CD4-positive, alpha-beta T cell treated with Interleukin-12 subunit alpha and Interleukin-12 subunit beta, for 1 hour (primary cell): ENCODE measurements at regions not wholly inside any gene's neighbourhood (a gene's known extent, or its start where the extent isn't known, plus 50 kb on each side); places are given as distances from the start of the nearest gene placed in this dataset.
"Not testable (repeated sequence)": the region's sequence is repeated elsewhere in the genome, so short reads cannot be mapped to it uniquely, and the experiment has no call there.

ENCODE experiments used
- DNase-seq: peaks from one replicate; pipeline ENCODE4 v3.0.0-alpha.2; 2020

GRCh38 chr5:63089147-63089546 lies 510.5 kb downstream of the LRRC70 start:
- DNase-seq = no peak

DNA sequence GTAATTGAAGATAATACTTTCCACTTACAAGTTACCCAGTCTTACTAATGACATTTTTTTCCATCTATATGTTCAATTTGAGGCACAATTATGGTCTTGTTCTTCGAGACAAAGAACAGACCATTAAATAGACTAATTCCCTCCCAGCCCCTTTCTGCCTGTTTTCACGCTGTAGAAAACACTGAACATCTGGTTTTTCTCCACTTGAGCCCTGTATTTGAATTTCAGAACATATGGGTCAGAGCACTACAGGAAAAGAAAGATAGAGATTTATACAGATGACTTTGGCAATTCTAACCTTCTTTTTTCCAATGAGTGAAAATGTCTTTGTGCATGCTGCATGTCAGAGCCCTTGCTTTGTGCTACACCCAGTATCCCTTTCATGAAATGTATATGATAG lies 506.9 kb downstream of the LRRC70 start:
- DNase-seq = no peak

GRCh38 chr5:63083689-63084088 lies 505.1 kb downstream of the LRRC70 start:
- DNase-seq = not testable (repeated sequence)

DNA sequence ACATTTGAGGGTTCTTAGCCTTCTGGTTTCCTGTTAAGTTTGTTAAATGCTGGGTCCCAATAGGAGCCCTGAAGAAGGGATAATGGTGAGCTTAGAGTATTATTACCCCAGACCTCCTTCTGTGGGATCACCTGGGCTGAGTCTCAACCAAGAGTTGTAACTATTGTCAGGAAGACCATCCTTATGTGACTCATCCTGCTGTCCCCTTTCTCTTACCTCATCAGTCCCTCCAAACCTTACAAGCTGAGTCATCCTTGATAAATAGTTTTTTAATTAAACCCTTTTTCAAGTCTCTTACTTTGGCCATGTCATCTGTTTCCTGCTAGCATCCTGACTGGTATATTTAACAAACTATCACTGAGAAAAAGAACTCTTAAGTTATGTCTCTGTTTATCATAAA lies 502.8 kb downstream of the LRRC70 start:
- DNase-seq = no peak

DNA sequence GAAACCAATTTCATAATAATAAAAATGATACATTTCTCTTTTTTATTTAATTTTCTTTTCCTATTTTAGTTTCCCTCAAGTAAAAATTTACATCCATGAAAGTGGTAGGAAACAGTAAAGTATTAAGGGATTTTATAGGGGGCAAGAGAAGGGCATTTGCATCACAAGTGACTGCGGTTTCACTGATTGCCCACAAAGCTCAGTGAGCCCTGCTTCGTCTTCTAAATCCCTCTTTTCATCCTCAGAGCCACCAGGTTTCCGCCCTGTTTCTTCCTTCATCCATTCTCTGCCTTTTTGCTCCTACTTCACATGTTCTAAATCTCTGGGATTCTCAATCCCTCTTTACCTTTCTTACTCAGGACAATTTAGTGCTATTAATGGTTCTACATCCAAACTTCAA lies 491.4 kb downstream of the LRRC70 start:
- no peak for DNase-seq

DNA sequence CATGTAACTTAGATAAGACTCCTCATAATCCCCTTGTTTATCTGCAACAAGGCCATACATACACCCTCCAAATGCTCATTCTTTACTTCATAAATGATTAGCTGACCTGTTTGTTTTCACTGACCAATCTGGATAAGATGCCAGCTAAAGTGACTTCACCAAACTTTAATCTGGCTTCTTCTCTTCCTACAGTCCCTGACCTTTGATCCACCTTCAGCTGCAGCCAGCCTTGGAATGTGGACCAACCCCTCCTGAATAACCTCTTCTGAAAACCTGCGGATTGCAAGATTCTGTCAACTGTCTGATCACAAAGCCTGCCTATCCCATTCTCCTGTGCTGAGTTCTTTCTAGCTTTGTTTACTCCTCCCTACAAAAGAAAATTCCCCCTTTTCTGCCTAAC lies 476.8 kb downstream of the LRRC70 start:
- DNase-seq = no peak

- DNase-seq = no peak
These were observed 474.5 kb downstream of the LRRC70 start for GRCh38 chr5:63053019-63053638.

DNA sequence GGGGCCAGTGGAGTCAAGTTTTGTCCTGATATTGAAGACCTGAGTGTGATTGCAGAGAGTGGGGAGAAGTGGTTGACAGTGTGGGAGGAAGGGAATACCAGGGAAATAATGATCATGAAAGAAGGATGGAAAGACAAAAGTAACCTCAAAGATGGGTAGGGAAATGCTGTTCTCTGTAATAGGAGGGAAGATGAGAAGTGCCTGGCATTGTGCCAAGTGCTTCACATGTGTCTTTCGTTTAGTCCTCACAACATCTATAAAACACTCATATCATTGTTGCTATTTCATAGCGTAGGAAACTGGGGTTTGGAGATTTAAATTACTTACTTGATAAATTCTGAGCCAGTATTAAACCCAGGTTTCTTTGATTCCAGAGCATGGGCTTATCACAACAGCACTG lies 472.3 kb downstream of the LRRC70 start:
- no peak for DNase-seq

- DNase-seq = no peak
These were observed 471.3 kb downstream of the LRRC70 start for GRCh38 chr5:63049935-63050334.

- DNase-seq = no peak
These were observed 465.2 kb downstream of the LRRC70 start for GRCh38 chr5:63043792-63044191.

DNA sequence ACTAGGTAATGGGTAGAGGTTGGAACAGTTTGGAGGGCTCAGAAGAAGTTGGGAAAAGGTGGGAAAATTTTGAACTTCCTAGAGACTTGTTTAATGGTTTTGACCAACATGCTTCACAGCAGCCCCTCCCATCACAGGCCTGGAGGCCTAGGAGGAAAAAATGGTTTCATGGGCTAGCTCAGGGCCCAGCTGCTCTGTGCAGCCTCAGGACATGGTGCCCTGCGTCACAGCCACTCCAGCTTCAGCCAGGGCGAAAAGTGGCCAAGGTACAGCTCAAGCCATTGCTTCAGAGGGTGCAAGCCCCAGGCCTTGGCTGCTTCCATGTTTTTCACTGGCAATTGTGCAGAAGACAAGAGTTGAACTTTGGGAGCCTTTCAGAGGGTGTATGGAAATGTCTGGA lies 453.7 kb downstream of the LRRC70 start:
- DNase-seq = no peak

- no peak for DNase-seq
These were observed 451.3 kb downstream of the LRRC70 start for GRCh38 chr5:63029891-63030290.

DNA sequence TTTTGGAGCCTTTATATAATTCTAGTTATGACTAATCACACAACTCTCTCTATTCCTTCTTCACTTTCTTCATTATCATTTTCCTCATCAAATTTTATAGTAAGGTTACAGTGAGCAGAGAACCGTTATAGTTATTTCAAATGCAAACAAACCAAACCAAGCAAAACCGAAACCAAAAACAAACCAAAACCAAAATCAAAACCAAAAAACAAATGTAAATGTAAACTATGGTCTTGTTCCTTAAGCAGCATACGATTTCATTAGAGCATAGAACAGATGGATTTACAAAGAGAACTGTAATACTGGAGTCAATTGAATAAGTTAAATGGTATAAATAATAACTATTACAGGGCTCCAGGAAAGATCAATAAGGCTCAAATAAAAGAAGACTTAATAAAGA lies 447.1 kb downstream of the LRRC70 start:
- DNase-seq = no peak

GRCh38 chr5:63022403-63022802 lies 443.8 kb downstream of the LRRC70 start:
- DNase-seq = no peak

GRCh38 chr5:63011158-63011557 lies 432.5 kb downstream of the LRRC70 start:
- DNase-seq = no peak

- DNase-seq = no peak
These were observed 429.6 kb downstream of the LRRC70 start for GRCh38 chr5:63008195-63008594.

DNA sequence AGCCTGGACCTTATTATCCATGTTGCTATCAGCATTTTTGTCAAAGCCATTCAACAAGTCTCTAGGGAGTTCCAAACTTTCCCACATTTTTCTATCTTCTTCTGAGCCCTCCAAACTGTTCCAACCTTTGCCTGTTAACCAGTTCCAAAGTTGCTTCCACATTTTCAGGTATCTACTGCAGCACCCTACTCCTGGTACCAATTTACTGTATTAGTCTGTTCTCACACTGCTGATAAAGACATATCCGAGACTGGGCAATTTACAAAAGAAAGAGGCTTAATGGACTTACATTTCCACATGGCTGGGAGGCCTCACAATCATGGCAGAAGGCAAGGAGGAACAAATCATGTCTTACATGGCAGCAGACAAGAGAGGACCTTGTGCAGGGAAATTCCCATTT lies 416.2 kb downstream of the LRRC70 start:
- not testable (repeated sequence) for DNase-seq

GRCh38 chr5:62985749-62986148 lies 407.1 kb downstream of the LRRC70 start:
- DNase-seq = no peak

DNA sequence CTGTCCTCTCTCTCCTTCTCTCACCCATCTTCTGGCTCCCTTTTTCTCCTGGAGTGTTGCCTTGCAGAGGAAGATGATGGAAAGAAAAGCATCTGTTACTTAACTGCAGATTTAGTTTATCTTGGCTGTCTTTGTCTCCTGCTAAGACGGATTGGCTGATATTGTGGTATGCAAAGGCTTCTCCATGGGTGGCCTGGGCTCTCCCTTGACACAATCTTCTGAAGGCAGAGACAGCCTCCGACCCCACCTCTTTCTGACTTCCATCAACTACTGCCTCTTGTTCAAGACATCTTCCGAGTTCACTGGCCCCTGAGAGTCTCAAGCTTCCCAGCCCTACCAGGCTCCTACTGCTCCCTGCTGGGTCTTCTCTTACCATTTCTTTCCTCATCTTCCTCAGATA lies 403.7 kb downstream of the LRRC70 start:
- DNase-seq = no peak

- DNase-seq = no peak
These were observed 402.3 kb downstream of the LRRC70 start for GRCh38 chr5:62980884-62981283.

DNA sequence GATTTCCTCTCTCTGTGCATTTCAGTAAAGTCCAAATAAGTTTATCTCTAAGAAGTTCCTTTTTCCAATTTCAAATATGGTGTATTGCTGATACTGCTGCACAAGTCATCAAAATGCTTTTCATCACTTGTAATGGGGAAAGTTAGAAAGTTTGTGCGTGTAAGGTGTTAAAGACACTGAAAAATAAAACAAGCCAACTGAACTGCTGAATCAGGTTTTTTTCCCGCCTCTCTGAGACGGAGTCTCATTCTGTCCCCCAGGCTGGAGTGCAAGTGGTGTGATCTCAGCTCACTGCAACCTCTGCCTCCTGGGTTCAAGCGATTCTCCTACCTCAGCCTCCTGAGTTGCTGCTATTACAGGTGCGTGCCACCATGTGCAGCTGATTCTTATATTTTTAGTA lies 400.9 kb downstream of the LRRC70 start:
- DNase-seq = no peak

GRCh38 chr5:62977661-62978060 lies 399.0 kb downstream of the LRRC70 start:
- DNase-seq = no peak

DNA sequence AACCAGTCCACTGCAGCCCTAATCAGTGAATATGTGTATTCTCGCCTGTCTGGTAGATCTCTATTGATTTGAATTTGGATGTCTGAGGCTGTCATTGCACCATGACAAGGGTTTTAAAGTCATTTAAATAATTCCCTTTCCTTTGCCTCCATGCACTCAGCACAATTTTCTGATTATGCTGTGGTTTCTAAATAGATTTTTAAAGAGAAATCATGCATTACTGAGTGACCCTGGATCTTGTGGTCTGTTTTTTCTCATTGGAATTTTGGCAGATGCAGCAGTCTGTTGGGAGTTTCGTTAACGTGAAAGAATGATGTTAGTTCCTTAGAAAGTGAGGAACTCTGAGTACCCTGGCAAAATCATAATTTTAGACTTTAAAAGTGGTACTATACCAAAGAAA lies 396.0 kb downstream of the LRRC70 start:
- DNase-seq = no peak

DNA sequence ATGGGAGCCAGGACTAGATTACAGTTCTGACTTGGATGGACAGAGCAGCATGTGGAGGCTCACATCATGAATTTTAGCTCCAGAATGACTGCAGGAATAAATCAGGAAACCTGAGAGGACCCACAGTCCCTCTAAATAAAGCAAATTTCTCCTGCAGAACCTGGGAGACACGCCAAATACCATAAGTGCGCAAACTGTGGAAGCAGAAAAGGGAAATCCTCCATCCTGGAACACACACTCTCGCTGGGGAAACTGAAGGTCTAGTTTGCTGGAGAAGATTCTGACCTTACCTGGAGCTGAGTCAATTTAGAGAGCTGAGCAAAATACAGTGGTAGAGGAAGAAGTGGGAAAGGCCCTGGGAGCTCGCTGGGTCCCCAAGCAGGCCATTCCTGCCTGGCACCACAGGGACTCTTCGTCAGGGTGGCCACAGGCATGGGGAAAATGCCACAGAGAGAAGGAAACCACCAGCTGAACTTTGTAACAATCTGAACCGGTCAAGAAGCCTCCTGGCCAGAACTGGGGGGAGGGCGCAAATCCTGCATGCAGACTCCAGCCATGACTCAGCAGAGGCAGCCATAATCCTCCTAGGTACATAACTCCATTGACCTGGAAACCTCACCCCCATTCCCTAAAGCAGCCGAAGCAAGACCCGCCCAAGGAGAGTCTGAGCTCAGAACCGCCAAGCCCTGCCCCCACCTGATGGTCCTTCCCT lies 390.9 kb downstream of the LRRC70 start:
- no peak for DNase-seq

- no peak for DNase-seq
These were observed 385.8 kb downstream of the LRRC70 start for GRCh38 chr5:62964428-62964827.
